HUES64 (cell line): ENCODE measurements at regions not wholly inside any gene's neighbourhood (a gene's known extent, or its start where the extent isn't known, plus 50 kb on each side); places are given as distances from the start of the nearest gene placed in this dataset.
"Not testable (repeated sequence)": the region's sequence is repeated elsewhere in the genome, so short reads cannot be mapped to it uniquely, and the experiment has no call there.

Experiments
- H3K27ac ChIP-seq: 2 replicates; pipeline ENCODE4 v1.7.0; 2013; ENCODE audit warnings: low read depth, low read length, inconsistent platforms
- H3K27me3 ChIP-seq: 2 replicates; pipeline ENCODE4 v1.6.1; 2013; ENCODE audit warnings: mild to moderate bottlenecking, low read length; ENCODE audit not compliant: insufficient read depth
- H3K36me3 ChIP-seq: 2 replicates; pipeline ENCODE4 v1.6.1; 2013; ENCODE audit warnings: mild to moderate bottlenecking, low read length; ENCODE audit not compliant: insufficient read depth
- H3K4me1 ChIP-seq: 2 replicates; pipeline ENCODE4 v1.6.1; 2013; ENCODE audit warnings: mild to moderate bottlenecking, low read length, moderate library complexity; ENCODE audit not compliant: insufficient read depth
- H3K4me3 ChIP-seq: 2 replicates; pipeline ENCODE4 v1.5.1; 2013; ENCODE audit warnings: mild to moderate bottlenecking, low read length, moderate library complexity
- H3K9ac ChIP-seq: 2 replicates; pipeline ENCODE4 v1.6.1; 2013; ENCODE audit warnings: mild to moderate bottlenecking, low read depth, low read length
- H3K9me3 ChIP-seq: 2 replicates; pipeline ENCODE4 v1.6.1; 2013; ENCODE audit warnings: low read depth, low read length; ENCODE audit not compliant: insufficient read depth
- WGBS: fragments of 150-250, 120-280 bp; methylation state at CpG from one replicate; pipeline ENCODE4 v1.1.7; 2013; ENCODE audit warnings: missing lambda C conversion rate; 5-methylcytosine and 5-hydroxymethylcytosine counted together

GRCh38 chr1:234917495-234918180, 211.0 kb downstream of the TOMM20 start:
- H3K36me3 ChIP-seq = no peaks in the 10 kb centered on the region
- H3K4me3 ChIP-seq = no peak overlapping the region
- H3K9ac ChIP-seq = no peak overlapping the region
- H3K27me3 ChIP-seq = no peaks in the 10 kb centered on the region
- WGBS = 94% methylated on average over 23 of the region's 23 CpGs
- no peaks in the 10 kb centered on the region for H3K9me3 ChIP-seq
- no peak overlapping the region for H3K27ac ChIP-seq
- peaks cover 28% of the 10 kb centered on the region for H3K4me1 ChIP-seq

DNA sequence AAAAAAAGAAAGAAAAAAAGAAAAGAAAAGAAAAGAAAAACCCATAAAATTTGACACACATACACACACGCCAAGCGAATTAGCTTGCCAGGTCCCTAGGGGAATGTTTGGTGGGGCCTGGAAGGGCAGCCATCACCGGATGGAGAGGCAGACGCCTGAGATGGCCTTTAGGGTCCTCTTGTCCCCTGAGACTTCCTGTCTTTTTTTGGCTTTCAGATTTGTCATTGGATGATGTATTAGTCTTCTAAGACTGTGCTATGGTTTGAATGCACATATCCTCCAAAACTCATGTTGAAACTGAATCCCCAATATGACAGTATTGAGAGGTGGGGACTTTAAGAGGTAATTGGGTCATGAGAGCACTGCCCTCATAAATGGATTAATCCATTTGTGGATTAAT, 211.8 kb downstream of the TOMM20 start:
- 88% methylated on average over 4 of the region's 4 CpGs for WGBS
- Histone ChIP-seq H3K4me1 (peaks cover 35% of the 10 kb centered on the region), H3K27me3 (no peaks in the 10 kb centered on the region), H3K36me3 (no peaks in the 10 kb centered on the region), H3K9me3 (no peaks in the 10 kb centered on the region), H3K9ac (no peak overlapping the region), H3K27ac (no peak overlapping the region), H3K4me3 (no peak overlapping the region)

- Histone ChIP-seq H3K27me3 (no peaks in the 10 kb centered on the region), H3K4me1 (peaks cover 35% of the 10 kb centered on the region), H3K9ac (no peak overlapping the region), H3K9me3 (no peaks in the 10 kb centered on the region), H3K4me3 (no peak overlapping the region), H3K36me3 (no peaks in the 10 kb centered on the region), H3K27ac (no peak overlapping the region)
- 92% methylated on average over 16 of the region's 16 CpGs for WGBS
Measured at GRCh38 chr1:234915924-234916675, 212.5 kb downstream of the TOMM20 start.

DNA sequence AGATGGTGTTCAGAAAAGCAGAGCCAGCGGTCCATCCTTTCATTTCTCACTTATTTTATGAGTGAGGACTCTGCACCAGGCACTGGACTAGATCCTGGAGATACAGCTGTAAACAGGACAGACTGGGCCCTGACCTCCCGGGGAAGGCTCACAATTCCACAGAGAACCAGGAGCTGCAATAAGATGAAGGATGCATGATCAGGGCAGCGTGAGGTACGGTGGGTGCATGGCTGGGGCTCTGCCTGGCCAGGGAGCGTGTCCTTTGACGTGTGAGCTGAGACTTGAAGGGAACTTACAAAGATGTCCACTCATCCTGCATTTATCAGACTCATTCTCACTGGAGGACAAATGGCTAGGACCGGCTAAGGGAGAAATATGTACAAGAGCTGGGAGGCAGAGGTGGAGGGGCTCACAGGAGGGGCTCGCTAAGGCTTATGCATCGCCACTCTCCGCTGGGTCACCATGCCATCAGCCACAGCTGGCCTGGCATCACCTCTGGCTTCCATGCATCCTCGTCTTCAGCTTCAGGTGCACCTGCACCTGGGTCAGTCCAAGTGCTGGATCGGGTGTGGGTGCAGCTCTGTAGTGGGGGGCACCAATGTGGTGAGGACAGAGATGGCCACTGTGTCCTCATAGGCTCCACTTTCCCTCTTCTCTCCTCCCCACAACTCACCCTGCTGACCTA, 213.9 kb downstream of the TOMM20 start:
- Histone ChIP-seq H3K9ac (no peak overlapping the region), H3K4me1 (peaks cover 35% of the 10 kb centered on the region), H3K4me3 (no peak overlapping the region), H3K27me3 (no peaks in the 10 kb centered on the region), H3K27ac (no peak overlapping the region), H3K9me3 (no peaks in the 10 kb centered on the region), H3K36me3 (no peaks in the 10 kb centered on the region)
- 95% methylated on average over 12 of the region's 12 CpGs for WGBS

DNA sequence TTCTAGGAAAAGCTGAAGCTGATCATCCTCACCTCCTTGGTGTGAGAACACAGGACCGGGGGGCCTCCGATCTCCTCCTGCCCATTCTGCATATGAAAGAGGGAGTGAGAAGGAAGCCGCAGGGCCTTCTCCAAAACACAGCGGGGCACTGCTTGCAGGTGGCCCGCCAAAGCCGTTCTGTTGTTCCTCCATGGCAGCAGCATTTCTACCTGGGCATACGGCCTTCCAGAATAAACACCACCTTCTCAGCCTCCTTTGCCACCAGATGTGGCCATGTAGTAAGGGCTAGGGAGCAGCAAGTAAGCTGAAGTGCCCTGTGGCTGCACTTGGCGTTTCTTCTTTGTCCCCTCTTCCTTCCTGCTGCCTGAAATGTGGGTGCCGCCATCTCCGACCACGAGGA, 214.9 kb downstream of the TOMM20 start:
- 38% methylated on average over 11 of the region's 11 CpGs for WGBS
- H3K27ac ChIP-seq = peak overlapping the region; percentile 24; the same call in 1 of the 2 replicates
- H3K4me3 ChIP-seq = no peak overlapping the region
- no peaks in the 10 kb centered on the region for H3K36me3 ChIP-seq
- H3K27me3 ChIP-seq = no peaks in the 10 kb centered on the region
- no peaks in the 10 kb centered on the region for H3K9me3 ChIP-seq
- H3K4me1 ChIP-seq = peaks cover 29% of the 10 kb centered on the region
- H3K9ac ChIP-seq = no peak overlapping the region

DNA sequence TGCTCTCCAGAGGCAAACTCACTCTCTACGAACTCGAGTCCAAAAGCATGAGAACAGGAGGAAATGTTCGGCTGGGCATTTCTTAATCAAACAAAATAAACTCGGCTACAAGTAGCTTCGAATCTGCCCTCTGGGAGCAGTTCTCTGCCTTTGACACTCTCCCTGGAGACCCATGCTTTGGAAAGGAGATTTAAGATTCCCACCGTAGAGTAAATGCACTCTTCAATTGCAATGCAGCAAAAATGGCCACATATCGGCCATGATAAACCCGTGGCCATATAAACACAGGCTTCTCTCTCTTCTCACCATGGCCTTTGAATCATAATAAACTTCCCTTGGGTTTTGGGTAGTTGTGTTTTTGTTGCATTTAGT, 215.4 kb downstream of the TOMM20 start:
- no peaks in the 10 kb centered on the region for H3K9me3 ChIP-seq
- peak overlapping the region; percentile 24; the same call in 1 of the 2 replicates for H3K27ac ChIP-seq
- H3K27me3 ChIP-seq = no peaks in the 10 kb centered on the region
- H3K4me1 ChIP-seq = peaks cover 24% of the 10 kb centered on the region
- WGBS = 64% methylated on average over 8 of the region's 8 CpGs
- H3K4me3 ChIP-seq = no peak overlapping the region
- H3K9ac ChIP-seq = no peak overlapping the region
- H3K36me3 ChIP-seq = no peaks in the 10 kb centered on the region

- WGBS = 78% methylated on average over 9 of the region's 9 CpGs
- peaks cover 21% of the 10 kb centered on the region for H3K4me1 ChIP-seq
- no peak overlapping the region for H3K4me3 ChIP-seq
- H3K27me3 ChIP-seq = no peaks in the 10 kb centered on the region
- H3K27ac ChIP-seq = no peak overlapping the region
- no peaks in the 10 kb centered on the region for H3K36me3 ChIP-seq
- H3K9ac ChIP-seq = no peak overlapping the region
- H3K9me3 ChIP-seq = no peaks in the 10 kb centered on the region
Measured at GRCh38 chr1:234912548-234913277, 215.9 kb downstream of the TOMM20 start.

- 65% methylated on average over 8 of the region's 8 CpGs for WGBS
- Histone ChIP-seq H3K9ac (no peak overlapping the region), H3K27me3 (no peaks in the 10 kb centered on the region), H3K4me1 (peaks cover 21% of the 10 kb centered on the region), H3K4me3 (no peak overlapping the region), H3K36me3 (no peaks in the 10 kb centered on the region), H3K27ac (no peak overlapping the region), H3K9me3 (no peaks in the 10 kb centered on the region)
Measured at GRCh38 chr1:234911787-234912186, 216.8 kb downstream of the TOMM20 start.

DNA sequence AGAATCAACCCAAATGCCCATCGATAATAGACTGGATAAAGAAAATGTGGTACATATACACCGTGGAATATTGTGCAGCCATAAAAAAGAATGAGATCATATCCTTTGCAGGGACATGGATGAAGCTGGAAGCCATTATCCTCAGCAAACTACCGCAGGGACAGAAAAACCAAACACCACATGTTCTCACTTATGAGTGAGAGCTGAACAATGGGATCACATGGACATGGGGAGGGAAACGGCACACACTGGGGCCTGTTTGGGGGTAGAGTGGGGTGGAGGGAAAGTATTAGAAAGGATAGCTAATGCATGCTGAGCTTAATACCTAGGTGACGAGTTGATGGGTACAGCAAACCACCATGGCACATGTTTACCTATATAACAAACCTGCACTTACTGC, 217.5 kb downstream of the TOMM20 start:
- H3K36me3 ChIP-seq, H3K27me3 ChIP-seq, H3K4me3 ChIP-seq, H3K9me3 ChIP-seq, H3K27ac ChIP-seq, H3K9ac ChIP-seq: not testable (repeated sequence)
- peaks cover 21% of the 10 kb centered on the region for H3K4me1 ChIP-seq
- WGBS = 91% methylated on average over 4 of the region's 5 CpGs

DNA sequence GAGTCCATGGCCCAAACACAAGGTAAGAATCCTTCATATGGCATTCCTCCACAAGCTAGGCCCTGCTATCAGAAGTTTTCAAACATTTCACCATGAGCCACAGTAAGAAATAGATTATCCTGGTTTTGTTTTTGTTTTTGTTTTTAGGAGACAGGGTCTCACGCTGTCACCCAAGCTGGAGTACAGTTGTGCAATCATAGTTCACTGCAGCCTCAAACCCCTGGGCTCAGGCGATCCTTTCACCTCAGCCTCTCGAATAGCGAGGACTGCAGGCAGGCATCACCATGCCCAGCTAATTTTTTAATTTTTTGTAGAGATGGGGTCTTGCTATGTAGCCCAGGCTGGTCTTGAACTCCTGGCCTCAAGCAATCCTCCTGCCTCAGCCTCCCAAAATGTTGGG, 218.8 kb downstream of the TOMM20 start:
- H3K36me3 ChIP-seq = no peaks in the 10 kb centered on the region
- no peaks in the 10 kb centered on the region for H3K27me3 ChIP-seq
- H3K27ac ChIP-seq = no peak overlapping the region
- peaks cover 21% of the 10 kb centered on the region for H3K4me1 ChIP-seq
- H3K9me3 ChIP-seq = no peaks in the 10 kb centered on the region
- no peak overlapping the region for H3K9ac ChIP-seq
- WGBS = 93% methylated on average over 4 of the region's 4 CpGs
- no peak overlapping the region for H3K4me3 ChIP-seq

DNA sequence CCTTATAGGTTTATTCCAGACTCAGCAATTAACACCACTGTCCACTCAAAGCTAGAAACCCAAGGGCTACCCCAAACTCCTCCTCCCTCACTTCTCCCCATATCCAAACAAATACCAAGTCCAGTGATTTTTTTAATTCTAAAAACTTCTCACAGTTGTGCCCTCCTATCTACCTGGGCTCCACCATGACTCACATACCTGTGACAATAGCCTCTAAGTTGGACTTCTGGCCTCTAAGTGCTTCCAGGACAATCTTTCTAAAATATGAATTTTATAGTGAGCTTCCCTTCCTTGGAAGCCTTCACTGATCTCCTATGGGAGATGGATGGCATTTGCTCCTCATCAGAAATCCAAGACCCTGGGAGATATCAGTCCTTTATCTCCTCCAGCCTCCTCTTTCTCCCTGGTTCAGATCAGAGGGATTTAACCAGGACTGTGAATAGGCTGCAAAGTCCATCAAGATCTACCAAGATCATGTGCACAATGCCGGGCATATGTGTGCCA, 219.3 kb downstream of the TOMM20 start:
- WGBS = 95% methylated on average over 1 of the region's 1 CpG
- H3K4me3 ChIP-seq = no peak overlapping the region
- H3K36me3 ChIP-seq = no peaks in the 10 kb centered on the region
- peaks cover 21% of the 10 kb centered on the region for H3K4me1 ChIP-seq
- H3K9ac ChIP-seq = no peak overlapping the region
- H3K27ac ChIP-seq = no peak overlapping the region
- H3K27me3 ChIP-seq = no peaks in the 10 kb centered on the region
- no peaks in the 10 kb centered on the region for H3K9me3 ChIP-seq
